GM23338 (cell line): ENCODE measurements at regions not wholly inside any gene's neighbourhood (a gene's known extent, or its start where the extent isn't known, plus 50 kb on each side); places are given as distances from the start of the nearest gene placed in this dataset.

Experiments used
- CTCF ChIP-seq, 2 experiments: fragments of 200-600 bp in 1 of 2; sonication (generic) in 1 of 2; conservative IDR thresholded peaks; 2 replicates each; pipeline versions ENCODE4 v1.5.1 to v1.6.1; 2016 to 2017; ENCODE audit warnings: antibody characterized with exemption in 2 of 2, low read depth in 2 of 2, mild to moderate bottlenecking in 2 of 2, moderate library complexity in 1 of 2
- EZH2phosphoT487 ChIP-seq: fragments of 200-600 bp; sonication (generic); IDR thresholded peaks from one replicate; pipeline ENCODE4 v1.8.1; 2018; ENCODE audit warnings: antibody characterized with exemption; ENCODE audit not compliant: unreplicated experiment
- POLR2AphosphoS5 ChIP-seq: IDR thresholded peaks from 2 replicates; pipeline ENCODE4 v1.6.1; 2016; ENCODE audit warnings: antibody characterized with exemption, low read depth
- ZNF114 ChIP-seq: fragments of 250-450 bp; sonication (Bioruptor Pico); IDR thresholded peaks from 2 replicates; pipeline ENCODE4 v1.5.0; 2020; ENCODE audit warnings: mild to moderate bottlenecking, moderate library complexity

- TF ChIP-seq EZH2phosphoT487 (no peak), ZNF114 (CRISPR knock-in tag) (no peak), CTCF (conservative IDR thresholded peaks at IDR 0.05; ENCODE audit: low read depth in 2 of 2) (no peak), POLR2AphosphoS5 (no peak)
Observed at GRCh38 chr4:185916231-185916630, 104.2 kb upstream of the SORBS2 start.
